Body of pancreas (tissue), 4 donors: ENCODE measurements at regions not wholly inside any gene's neighbourhood (a gene's known extent, or its start where the extent isn't known, plus 50 kb on each side); places are given as distances from the start of the nearest gene placed in this dataset.

Source experiments
- ATAC-seq: fragments of 150-250 bp; one replicate; pipeline ENCODE4 v1.9.1; 2016
- DNase-seq, 4 donors: peaks; one replicate each; pipeline ENCODE4 v3.0.0-alpha.2; 2019
- H3K27ac ChIP-seq, 4 donors: fragments of 200-600 bp; sonication (generic); 1 replicate in 3 of 4; 2 replicates in 1 of 4; pipeline versions ENCODE4 v1.5.1 to v1.6.1; 2016 to 2019; ENCODE audit warnings: mild to moderate bottlenecking in 1 of 4, mixed read lengths in 1 of 4, moderate library complexity in 1 of 4
- H3K27me3 ChIP-seq, 2 donors: fragments of 200-600 bp; sonication (generic); one replicate each; pipeline ENCODE4 v1.6.0; 2016; ENCODE audit warnings: mild to moderate bottlenecking in 1 of 2
- H3K36me3 ChIP-seq, 2 donors: fragments of 200-600 bp; sonication (generic); replicated peaks in 1 of 2; 2 replicates each; pipeline ENCODE4 v1.5.1; 2016; ENCODE audit warnings: low read depth in 2 of 2; ENCODE audit not compliant: insufficient read depth in 1 of 2
- H3K4me1 ChIP-seq: fragments of 200-600 bp; sonication (generic); one replicate; pipeline ENCODE4 v1.6.0; 2016
- H3K4me3 ChIP-seq, 2 donors: fragments of 200-600 bp; sonication (generic); 1 replicate in 1 of 2; 2 replicates in 1 of 2; pipeline ENCODE4 v1.5.1; 2016 to 2019
- H3K9me3 ChIP-seq, 3 donors: fragments of 200-600 bp; sonication (generic); 1 replicate in 2 of 3; 2 replicates in 1 of 3; pipeline ENCODE4 v1.5.1; 2016
- CTCF ChIP-seq, 7 experiments: fragments of 450-650 bp in 4 of 7; fragments of 200-600 bp in 3 of 7; sonication (generic) in 3 of 7; IDR thresholded peaks; one replicate each; pipeline ENCODE4 v1.5.1; 2016 to 2019; ENCODE audit warnings: antibody characterized with exemption in 7 of 7
- POLR2A ChIP-seq, 3 donors: fragments of 450-650 bp; IDR thresholded peaks; one replicate each; pipeline ENCODE4 v1.6.1; 2016; ENCODE audit warnings: antibody characterized with exemption in 3 of 3, mild to moderate bottlenecking in 2 of 3
- WGBS, 2 donors: methylation state at CpG; one replicate each; pipeline ENCODE4 v1.1.5; 2017; 5-methylcytosine and 5-hydroxymethylcytosine counted together
- intact Hi-C: fragments of 100-400 bp; cut with DNase I; formaldehyde crosslinking; loops from one replicate; pipeline ENCODE4 v1.15.1; 2023

GRCh38 chr13:83350569-83350968 lies 531.7 kb downstream of the SLITRK1 start:
- Histone ChIP-seq H3K4me3 (no peak overlapping the region), H3K9me3 (no peaks in the 10 kb centered on the region), H3K4me1 (no peaks in the 10 kb centered on the region), H3K36me3 (no peaks in the 10 kb centered on the region), H3K27me3 (no peaks in the 10 kb centered on the region), H3K27ac (no peak overlapping the region)
- intact Hi-C loops: no loop called here
- TF ChIP-seq CTCF (IDR thresholded peaks at IDR 0.05): no peak
- no peak for TF ChIP-seq POLR2A (IDR thresholded peaks at IDR 0.05)
- 78 to 90% methylated on average over 2 of the region's 2 CpGs for WGBS, 2 donors
- DNase-seq (no peak), ATAC-seq (no peak)

- no peak overlapping the region for H3K4me3 ChIP-seq
- no peaks in the 10 kb centered on the region for H3K36me3 ChIP-seq
- no peaks in the 10 kb centered on the region for H3K27me3 ChIP-seq
- no peaks in the 10 kb centered on the region for H3K9me3 ChIP-seq
- no peak for ATAC-seq
- intact Hi-C loops: no loop called here
- H3K27ac ChIP-seq: no peak overlapping the region
- no peaks in the 10 kb centered on the region for H3K4me1 ChIP-seq
- TF ChIP-seq POLR2A (IDR thresholded peaks at IDR 0.05) (no peak), CTCF (IDR thresholded peaks at IDR 0.05) (no peak)
- DNase-seq: no peak
- WGBS, 2 donors: 62 to 81% methylated on average over 2 of the region's 2 CpGs
Measured at GRCh38 chr13:83344518-83344917, 537.8 kb downstream of the SLITRK1 start.

- 66 to 68% methylated on average over 2 of the region's 2 CpGs for WGBS, 2 donors
- Histone ChIP-seq H3K4me3 (no peak overlapping the region), H3K4me1 (no peaks in the 10 kb centered on the region), H3K27ac (no peak overlapping the region), H3K36me3 (no peaks in the 10 kb centered on the region), H3K27me3 (no peaks in the 10 kb centered on the region), H3K9me3 (no peaks in the 10 kb centered on the region)
- ATAC-seq (no peak), DNase-seq (no peak)
- TF ChIP-seq POLR2A (IDR thresholded peaks at IDR 0.05) (no peak), CTCF (IDR thresholded peaks at IDR 0.05) (no peak)
- intact Hi-C loops: no loop called here
Measured at GRCh38 chr13:83340170-83340569, 542.1 kb downstream of the SLITRK1 start.

GRCh38 chr13:83333614-83334388 lies 548.5 kb downstream of the SLITRK1 start:
- ATAC-seq (no peak), DNase-seq (no peak)
- Histone ChIP-seq H3K36me3 (no peaks in the 10 kb centered on the region), H3K27me3 (no peaks in the 10 kb centered on the region), H3K4me3 (no peak overlapping the region), H3K9me3 (no peaks in the 10 kb centered on the region), H3K27ac (no peak overlapping the region), H3K4me1 (no peaks in the 10 kb centered on the region)
- 60 to 67% methylated on average over 7 of the region's 7 CpGs for WGBS, 2 donors
- TF ChIP-seq CTCF (IDR thresholded peaks at IDR 0.05): no peak
- no peak for TF ChIP-seq POLR2A (IDR thresholded peaks at IDR 0.05)
- intact Hi-C loops: no loop called here

- DNase-seq (no peak), ATAC-seq (no peak)
- 76 to 84% methylated on average over 3 of the region's 3 CpGs for WGBS, 2 donors
- Histone ChIP-seq H3K36me3 (no peaks in the 10 kb centered on the region), H3K4me3 (no peak overlapping the region), H3K4me1 (no peaks in the 10 kb centered on the region), H3K9me3 (no peaks in the 10 kb centered on the region), H3K27ac (no peak overlapping the region), H3K27me3 (no peaks in the 10 kb centered on the region)
- intact Hi-C loops: no loop called here
- TF ChIP-seq POLR2A (IDR thresholded peaks at IDR 0.05): no peak
- no peak for TF ChIP-seq CTCF (IDR thresholded peaks at IDR 0.05)
Measured at GRCh38 chr13:83332751-83333150, 549.5 kb downstream of the SLITRK1 start.
